CD4-positive, alpha-beta T cell treated with Interleukin-2 at 100 ng/mL for 4 hours (primary cell): ENCODE measurements at regions not wholly inside any gene's neighbourhood (a gene's known extent, or its start where the extent isn't known, plus 50 kb on each side); places are given as distances from the start of the nearest gene placed in this dataset.
A peak's percentile ranks its signal among the peaks of the same experiment; 100 is the strongest.

Experiments
- DNase-seq: peaks from one replicate; pipeline ENCODE4 v3.0.0-alpha.2; 2020; ENCODE audit warnings: low spot score

GRCh38 chr1:184141361-184141880 lies 89.9 kb downstream of the TSEN15 start:
- DNase-seq = no peak

- no peak for DNase-seq
Measured at GRCh38 chr1:184143449-184143848, 91.9 kb downstream of the TSEN15 start.

GRCh38 chr1:184145083-184145482 lies 93.6 kb downstream of the TSEN15 start:
- DNase-seq = no peak

- DNase-seq = no peak
Measured at GRCh38 chr1:184146202-184146601, 94.7 kb downstream of the TSEN15 start.

- DNase-seq = no peak
Measured at GRCh38 chr1:184150776-184151531, 99.4 kb downstream of the TSEN15 start.

GRCh38 chr1:184152434-184152898 lies 100.9 kb downstream of the TSEN15 start:
- no peak for DNase-seq

- DNase-seq = no peak
Measured at GRCh38 chr1:184152974-184153373, 101.4 kb downstream of the TSEN15 start.

GRCh38 chr1:184153731-184154130 lies 102.2 kb downstream of the TSEN15 start:
- DNase-seq = no peak

- no peak for DNase-seq
Measured at GRCh38 chr1:184156521-184157393, 105.2 kb downstream of the TSEN15 start.

- no peak for DNase-seq
Measured at GRCh38 chr1:184157394-184157742, 105.8 kb downstream of the TSEN15 start.

- DNase-seq = no peak
Measured at GRCh38 chr1:184158896-184159681, 107.6 kb downstream of the TSEN15 start.

- DNase-seq = no peak
Measured at GRCh38 chr1:184160236-184160635, 108.7 kb downstream of the TSEN15 start.

GRCh38 chr1:184161071-184161698 lies 109.7 kb downstream of the TSEN15 start:
- DNase-seq = peak; percentile 13

- DNase-seq = no peak
Measured at GRCh38 chr1:184162281-184162680, 110.8 kb downstream of the TSEN15 start.

GRCh38 chr1:184163674-184164465 lies 112.3 kb downstream of the TSEN15 start:
- no peak for DNase-seq

GRCh38 chr1:184164536-184164935 lies 113.0 kb downstream of the TSEN15 start:
- no peak for DNase-seq

- DNase-seq = no peak
Measured at GRCh38 chr1:184166485-184166884, 115.0 kb downstream of the TSEN15 start.

GRCh38 chr1:184167352-184167751 lies 115.8 kb downstream of the TSEN15 start:
- no peak for DNase-seq

- DNase-seq = no peak
Measured at GRCh38 chr1:184170719-184171118, 119.2 kb downstream of the TSEN15 start.

GRCh38 chr1:184176058-184176457 lies 124.5 kb downstream of the TSEN15 start:
- no peak for DNase-seq

GRCh38 chr1:184181044-184181443 lies 129.5 kb downstream of the TSEN15 start:
- DNase-seq = no peak
